SK-N-SH treated with all-trans-retinoic acid at 6 μM for 48 hours (cell line): ENCODE measurements at regions not wholly inside any gene's neighbourhood (a gene's known extent, or its start where the extent isn't known, plus 50 kb on each side); places are given as distances from the start of the nearest gene placed in this dataset.

Experiments
- CREB5 ChIP-seq: fragments of 250-450 bp; sonication (Bioruptor Pico); IDR thresholded peaks from 2 replicates; pipeline ENCODE4 v1.5.1; 2020; ENCODE audit warnings: low read depth, mild to moderate bottlenecking, moderate library complexity
- ZFP30 ChIP-seq: fragments of 450-650 bp; formaldehyde crosslinking; IDR thresholded peaks from 2 replicates; pipeline ENCODE4 v1.5.0; 2022; ENCODE audit warnings: mild to moderate bottlenecking, moderate library complexity
- ZNF70 ChIP-seq: fragments of 450-650 bp; formaldehyde crosslinking; IDR thresholded peaks from 2 replicates; pipeline ENCODE4 v1.5.0; 2020; ENCODE audit warnings: mild to moderate bottlenecking, moderate library complexity

- TF ChIP-seq ZNF70 (CRISPR knock-in tag), result no peak
- TF ChIP-seq ZFP30 (CRISPR knock-in tag), result no peak
- TF ChIP-seq CREB5, result no peak
These were observed 55.3 kb downstream of the CDKN2C start for GRCh38 chr1:51025374-51025773.
